ENCODE measurements at regions not wholly inside any gene's neighbourhood (a gene's known extent, or its start where the extent isn't known, plus 50 kb on each side); places are given as distances from the start of the nearest gene placed in this dataset.

- no peak for DNase-seq
Measured at GRCh38 chr21:16377120-16377658, 647.4 kb downstream of the USP25 start.

GRCh38 chr21:16377857-16378256 is 648.1 kb downstream of the USP25 start:
- DNase-seq = no peak

GRCh38 chr21:16378525-16378924 is 648.7 kb downstream of the USP25 start:
- no peak for DNase-seq

GRCh38 chr21:16388291-16388690 is 658.5 kb downstream of the USP25 start:
- DNase-seq = no peak

GRCh38 chr21:16388911-16389560 is 659.3 kb downstream of the USP25 start:
- no peak for DNase-seq

- DNase-seq = no peak
Measured at GRCh38 chr21:16389643-16390042, 659.9 kb downstream of the USP25 start.

- DNase-seq = no peak
Measured at GRCh38 chr21:16395285-16395684, 665.5 kb downstream of the USP25 start.

- DNase-seq = no peak
Measured at GRCh38 chr21:16402752-16403151, 673.0 kb downstream of the USP25 start.

- DNase-seq = no peak
Measured at GRCh38 chr21:16404776-16405175, 675.0 kb downstream of the USP25 start.

- no peak for DNase-seq
Measured at GRCh38 chr21:16406355-16406754, 676.6 kb downstream of the USP25 start.

GRCh38 chr21:16407403-16408240 is 677.8 kb downstream of the USP25 start:
- no peak for DNase-seq

GRCh38 chr21:16408280-16408679 is 678.5 kb downstream of the USP25 start:
- DNase-seq = no peak

- DNase-seq = no peak
Measured at GRCh38 chr21:16409352-16409751, 679.6 kb downstream of the USP25 start.

- no peak for DNase-seq
Measured at GRCh38 chr21:16418226-16418625, 688.4 kb downstream of the USP25 start.

- DNase-seq = no peak
Measured at GRCh38 chr21:16418642-16419041, 688.9 kb downstream of the USP25 start.

GRCh38 chr21:16419188-16419921 is 689.6 kb downstream of the USP25 start:
- no peak for DNase-seq

GRCh38 chr21:16420031-16420724 is 690.4 kb downstream of the USP25 start:
- no peak for DNase-seq

- DNase-seq = no peak
Measured at GRCh38 chr21:16421007-16421406, 691.2 kb downstream of the USP25 start.

- DNase-seq = no peak
Measured at GRCh38 chr21:16421965-16422364, 692.2 kb downstream of the USP25 start.

- DNase-seq = no peak
Measured at GRCh38 chr21:16422702-16423101, 692.9 kb downstream of the USP25 start.

- no peak for DNase-seq
Measured at GRCh38 chr21:16423921-16424320, 694.1 kb downstream of the USP25 start.

GRCh38 chr21:16424331-16424751 is 694.6 kb downstream of the USP25 start:
- no peak for DNase-seq

GRCh38 chr21:16425376-16425775 is 695.6 kb downstream of the USP25 start:
- DNase-seq = no peak
